SK-N-MC (cell line): ENCODE measurements at regions not wholly inside any gene's neighbourhood (a gene's known extent, or its start where the extent isn't known, plus 50 kb on each side); places are given as distances from the start of the nearest gene placed in this dataset.

Experiments
- EZH2 ChIP-seq: fragments of 200-600 bp; sonication (generic); IDR thresholded peaks from one replicate; pipeline ENCODE4 v1.6.1; 2017; ENCODE audit warnings: antibody characterized with exemption
- FOXP2 ChIP-seq: optimal IDR thresholded peaks from 2 replicates; pipeline ENCODE3; 2011; ENCODE audit warnings: mild to moderate bottlenecking, moderate library complexity; ENCODE audit not compliant: insufficient read depth; ENCODE audit errors: extremely low read length, control extremely low read depth
- POLR2AphosphoS5 ChIP-seq: IDR thresholded peaks from 2 replicates; pipeline ENCODE4 v1.6.1; 2012; ENCODE audit warnings: mild to moderate bottlenecking, low read depth, low read length, borderline replicate concordance

DNA sequence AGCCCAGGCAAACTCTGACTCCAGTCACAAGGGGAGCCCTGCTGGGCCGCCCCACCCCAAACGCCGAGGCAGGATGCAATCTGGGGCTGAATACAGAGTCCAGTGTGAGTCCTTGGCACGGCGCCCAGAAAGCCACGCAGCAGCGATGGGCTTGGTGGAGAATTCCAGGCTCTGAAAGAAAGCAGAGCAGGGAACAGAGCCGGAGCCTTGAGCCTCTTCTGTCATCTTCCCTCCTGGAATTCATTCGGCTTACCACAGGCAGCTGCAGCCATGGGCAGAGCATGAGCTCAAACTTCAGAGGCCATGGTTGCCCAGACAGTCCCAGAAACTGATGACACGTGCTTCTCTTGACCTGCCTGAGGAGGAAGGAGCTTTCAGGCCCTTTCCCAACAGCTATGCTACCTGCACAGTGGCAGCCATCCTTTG is 441.1 kb upstream of the JARID2 start:
- no peak for TF ChIP-seq EZH2
- TF ChIP-seq POLR2AphosphoS5 = no peak
- no peak for TF ChIP-seq FOXP2
